HG03159 (cell line): ENCODE measurements at regions not wholly inside any gene's neighbourhood (a gene's known extent, or its start where the extent isn't known, plus 50 kb on each side); places are given as distances from the start of the nearest gene placed in this dataset.

Experiments
- ATAC-seq: cut with Tn5 transposase; IDR thresholded peaks from one replicate; pipeline ENCODE4 v1.9.1; 2021; ENCODE audit warnings: mild to moderate bottlenecking, moderate library complexity; ENCODE audit not compliant: unreplicated experiment

DNA sequence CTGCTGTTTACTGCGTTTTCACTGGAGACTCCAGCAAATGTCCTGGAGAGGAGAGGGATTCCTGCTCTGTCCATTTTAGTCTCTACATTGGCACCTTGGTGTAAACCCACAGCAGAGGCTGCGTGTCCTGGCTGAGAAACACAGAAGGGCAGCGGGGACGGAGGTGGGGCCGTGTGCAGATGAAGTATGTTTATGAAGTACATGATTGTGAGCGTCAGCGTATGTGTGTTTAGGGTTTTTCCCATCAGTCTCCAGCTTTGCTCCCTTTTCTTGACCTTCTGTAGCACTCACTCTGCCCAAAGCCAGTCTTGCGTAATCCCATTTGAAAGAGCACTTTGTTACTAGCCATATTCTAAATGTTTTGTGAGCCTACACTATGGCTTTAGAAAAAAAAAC, 750.7 kb upstream of the SORCS1 start:
- ATAC-seq: peak; percentile 30

- ATAC-seq: peak; percentile 45
Measured at GRCh38 chr10:107914450-107915214, 750.1 kb upstream of the SORCS1 start.

DNA sequence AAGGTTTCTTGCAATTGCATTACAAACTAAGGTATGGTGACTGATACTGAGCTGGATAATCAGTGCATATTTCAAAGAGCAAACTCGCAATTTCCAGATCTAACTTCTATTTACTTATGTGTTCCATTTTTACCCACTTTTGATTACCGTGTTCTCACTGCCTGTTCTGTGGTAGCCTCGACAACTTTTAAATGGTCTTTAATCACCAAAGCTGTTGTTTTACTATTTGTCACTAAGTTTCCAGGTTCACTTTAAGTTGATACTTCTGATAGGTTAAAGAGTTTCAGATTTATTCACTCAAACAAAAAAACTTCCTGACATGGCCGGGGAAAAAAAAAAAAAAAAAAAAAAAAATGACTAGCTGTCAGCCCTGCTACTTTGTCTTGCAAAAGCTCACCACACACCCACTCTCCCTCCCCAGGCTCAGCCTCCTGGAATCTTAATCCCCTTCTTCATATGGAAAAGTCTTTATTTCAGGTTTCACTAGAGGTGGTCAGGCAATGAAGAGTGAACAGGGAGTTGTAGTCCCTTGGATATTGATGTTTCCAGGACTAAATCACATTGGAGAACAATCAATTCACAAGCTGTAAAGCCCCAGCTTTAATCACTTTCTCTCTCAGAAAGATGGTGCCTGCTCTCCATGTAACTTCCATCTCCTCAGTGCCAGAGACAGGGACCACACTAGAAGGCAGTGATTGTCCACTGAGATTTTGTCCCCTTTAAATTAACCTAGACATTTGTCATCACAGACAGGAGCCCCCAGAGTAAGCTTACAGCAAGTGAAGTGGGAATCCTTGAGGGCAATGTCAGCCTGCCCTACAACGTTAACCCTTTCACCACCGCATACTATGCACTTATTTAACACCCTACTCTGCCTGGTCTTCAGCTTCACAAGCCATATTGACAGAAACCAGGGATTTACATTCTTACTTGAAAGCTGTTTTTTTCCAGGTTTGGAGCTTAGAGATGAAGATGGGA, 749.1 kb upstream of the SORCS1 start:
- ATAC-seq: no peak

DNA sequence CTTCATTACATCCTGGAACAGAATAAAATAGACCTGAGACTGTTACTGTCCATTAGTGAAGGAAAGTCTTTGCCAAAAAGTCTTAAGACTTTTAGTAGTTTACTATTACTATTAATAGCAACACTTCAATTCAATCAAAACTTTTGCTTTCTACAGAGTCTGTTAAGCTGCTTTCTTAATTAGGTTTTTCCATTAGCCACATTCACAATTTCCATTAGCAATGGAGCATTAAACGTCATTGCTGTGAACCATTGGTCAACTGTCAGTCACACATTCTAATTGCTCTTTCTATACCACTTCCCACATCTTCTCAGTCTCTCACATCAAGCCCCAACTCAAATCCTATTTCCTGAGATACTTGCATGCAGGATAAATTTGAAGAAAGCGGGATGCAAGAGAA, 736.6 kb upstream of the SORCS1 start:
- ATAC-seq: no peak

- no peak for ATAC-seq
Measured at GRCh38 chr10:107900131-107900530, 735.6 kb upstream of the SORCS1 start.

DNA sequence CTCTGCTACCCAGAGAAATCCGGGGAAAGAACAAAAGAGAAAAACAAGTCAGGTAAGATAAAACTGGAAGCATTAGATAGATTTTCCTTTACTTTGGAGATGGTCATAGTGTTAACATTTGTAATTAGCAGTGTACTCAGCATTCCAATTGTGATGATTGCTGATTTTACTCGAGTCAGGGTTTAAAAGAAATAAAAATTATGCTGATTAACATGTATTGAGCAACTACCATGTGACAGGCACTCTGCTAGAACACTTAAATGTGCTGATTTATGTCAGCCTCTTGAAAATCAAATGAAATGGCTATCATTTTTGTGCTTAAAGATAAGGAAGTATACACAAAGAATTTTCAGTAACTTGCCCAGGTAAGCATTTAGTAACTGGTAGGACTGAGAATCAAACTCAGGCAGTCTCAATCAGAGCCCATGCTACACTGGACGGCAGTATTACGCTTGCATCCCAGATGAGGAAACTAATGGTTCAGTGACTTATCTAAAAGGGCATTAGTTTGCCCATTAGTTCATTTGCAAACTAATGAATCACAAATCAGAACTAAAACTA, 735.1 kb upstream of the SORCS1 start:
- ATAC-seq: no peak

DNA sequence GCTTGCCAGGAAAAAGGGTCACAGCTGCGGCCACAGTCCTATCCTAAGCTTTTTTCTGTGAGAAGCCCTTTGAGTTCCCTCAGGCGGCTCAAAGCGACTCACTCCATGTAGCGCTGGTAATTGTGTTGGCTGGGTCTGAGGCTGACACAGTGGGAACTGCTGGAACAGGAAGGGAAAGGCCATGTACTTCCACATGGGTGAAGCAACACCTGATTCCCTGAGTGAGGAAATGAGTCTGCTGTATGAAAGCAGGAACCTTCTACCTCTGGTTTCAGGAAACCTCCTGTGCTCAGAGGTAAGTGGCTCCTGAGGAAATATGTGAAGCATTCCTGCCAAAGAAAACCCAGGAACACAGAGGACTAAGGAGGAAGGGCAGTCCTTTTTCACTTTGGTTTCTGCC, 734.6 kb upstream of the SORCS1 start:
- no peak for ATAC-seq

GRCh38 chr10:107898392-107898791, 733.9 kb upstream of the SORCS1 start:
- ATAC-seq: no peak

DNA sequence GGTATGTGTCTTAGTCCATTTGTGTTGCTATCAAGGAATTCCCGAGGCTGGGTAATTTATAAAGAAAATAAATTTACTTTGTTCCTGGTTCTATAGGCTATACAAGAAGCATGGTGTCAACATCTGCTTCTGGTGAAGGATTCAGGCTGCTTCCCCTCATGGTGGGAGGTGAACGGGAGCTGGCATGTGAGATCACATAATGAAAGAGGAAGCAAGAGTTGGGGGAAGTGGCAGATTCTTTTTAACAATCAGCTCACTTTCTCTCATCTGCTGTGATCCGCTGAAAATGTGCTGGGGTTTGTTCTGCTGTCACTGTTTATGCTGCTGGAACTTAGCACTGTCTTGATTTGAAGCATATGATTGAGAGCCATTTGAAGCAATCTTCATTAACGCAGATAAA, 730.0 kb upstream of the SORCS1 start:
- no peak for ATAC-seq

GRCh38 chr10:107889105-107889504, 724.6 kb upstream of the SORCS1 start:
- no peak for ATAC-seq

GRCh38 chr10:107880185-107880584, 715.7 kb upstream of the SORCS1 start:
- ATAC-seq: no peak

GRCh38 chr10:107873007-107873406, 708.5 kb upstream of the SORCS1 start:
- ATAC-seq: no peak

- ATAC-seq: no peak
Measured at GRCh38 chr10:107865691-107866090, 701.2 kb upstream of the SORCS1 start.

DNA sequence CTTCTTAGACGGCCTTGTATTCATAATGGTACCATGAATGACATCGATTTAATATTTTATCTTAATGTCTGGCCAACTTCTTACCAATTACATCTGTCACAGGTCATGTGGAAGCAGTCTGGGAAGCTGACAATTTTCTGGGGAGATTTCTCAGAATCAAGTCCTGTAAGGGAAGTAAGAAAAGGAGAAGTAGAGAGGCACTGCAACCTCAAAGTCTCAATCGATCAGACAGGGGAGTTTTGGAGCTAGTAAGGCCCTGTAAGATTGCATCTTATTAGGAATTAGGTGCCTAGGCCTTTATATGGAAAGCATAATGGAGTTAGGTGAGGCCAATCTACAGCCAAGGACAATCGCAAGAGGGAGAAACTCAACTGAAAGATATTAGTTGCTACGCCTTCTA, 694.6 kb upstream of the SORCS1 start:
- ATAC-seq: no peak

GRCh38 chr10:107856047-107856315, 691.5 kb upstream of the SORCS1 start:
- ATAC-seq: no peak

DNA sequence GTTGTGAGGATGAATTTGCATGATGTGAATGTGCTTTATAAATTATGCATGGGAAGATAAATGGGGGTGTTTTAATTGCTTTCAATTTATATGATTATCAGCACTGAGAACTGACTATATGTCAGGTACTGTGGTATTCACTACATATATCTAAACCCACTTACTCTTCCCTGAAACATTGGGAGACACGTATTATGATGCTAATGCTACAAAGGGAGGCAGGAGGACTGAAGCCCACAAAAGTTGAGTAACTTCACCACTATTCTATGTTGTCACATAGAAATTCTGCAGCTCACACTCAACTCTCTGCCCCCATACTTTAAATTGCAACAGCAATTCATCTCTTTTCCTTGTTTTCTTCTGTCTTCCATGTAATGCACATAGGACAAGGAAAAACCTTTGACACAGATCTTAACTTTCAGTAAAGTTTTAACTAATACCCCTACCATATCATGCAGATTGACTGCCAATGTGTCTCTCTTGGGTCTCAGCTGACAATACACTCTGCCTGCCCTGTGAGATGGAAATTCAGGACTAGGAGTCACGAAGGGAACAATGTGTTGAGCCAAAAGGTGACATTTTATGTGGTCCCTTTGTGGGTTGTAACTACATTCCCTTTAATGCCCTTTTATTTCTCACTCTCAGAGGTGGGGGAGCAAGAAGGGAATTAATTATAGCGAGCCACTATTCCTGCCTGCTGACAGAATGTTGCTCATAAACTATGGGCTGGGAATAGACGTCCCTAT, 691.0 kb upstream of the SORCS1 start:
- no peak for ATAC-seq

GRCh38 chr10:107848726-107849360, 684.3 kb upstream of the SORCS1 start:
- ATAC-seq: no peak

GRCh38 chr10:107847620-107848019, 683.1 kb upstream of the SORCS1 start:
- peak; percentile 99 for ATAC-seq

DNA sequence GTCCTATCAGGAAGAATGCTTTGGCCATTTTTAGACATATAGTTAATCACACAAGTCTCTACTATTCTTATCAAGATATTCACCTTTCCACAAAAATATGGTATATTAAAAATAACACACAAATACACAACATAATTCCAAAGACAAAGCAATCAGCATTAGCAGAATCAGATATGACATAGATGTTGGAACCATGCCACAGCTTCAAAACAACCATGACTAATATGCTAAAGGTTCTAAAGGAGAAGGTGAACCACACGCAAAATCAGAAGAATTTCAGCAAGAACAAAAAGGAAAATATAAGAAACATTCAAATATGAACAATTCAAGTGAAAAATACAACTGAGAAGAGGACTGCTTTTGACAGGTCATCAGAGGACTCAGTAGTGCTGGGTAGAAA, 670.2 kb upstream of the SORCS1 start:
- no peak for ATAC-seq

GRCh38 chr10:107831772-107832171, 667.3 kb upstream of the SORCS1 start:
- no peak for ATAC-seq

GRCh38 chr10:107829161-107829560, 664.7 kb upstream of the SORCS1 start:
- no peak for ATAC-seq
